Posterior cingulate gyrus (tissue), 11 donors: ENCODE measurements at regions not wholly inside any gene's neighbourhood (a gene's known extent, or its start where the extent isn't known, plus 50 kb on each side); places are given as distances from the start of the nearest gene placed in this dataset.
A peak's percentile ranks its signal among the peaks of the same experiment; 100 is the strongest.

Experiments
- DNase-seq, 10 donors: peaks; one replicate each; pipeline versions ENCODE4 v3.0.0 to v3.0.0-alpha.2; 2020 to 2021; ENCODE audit warnings: mixed read lengths in 3 of 10
- intact Hi-C: fragments of 100-400 bp; cut with DNase I; formaldehyde crosslinking; loops from one replicate; pipeline ENCODE4 v1.15.1; 2023

DNA sequence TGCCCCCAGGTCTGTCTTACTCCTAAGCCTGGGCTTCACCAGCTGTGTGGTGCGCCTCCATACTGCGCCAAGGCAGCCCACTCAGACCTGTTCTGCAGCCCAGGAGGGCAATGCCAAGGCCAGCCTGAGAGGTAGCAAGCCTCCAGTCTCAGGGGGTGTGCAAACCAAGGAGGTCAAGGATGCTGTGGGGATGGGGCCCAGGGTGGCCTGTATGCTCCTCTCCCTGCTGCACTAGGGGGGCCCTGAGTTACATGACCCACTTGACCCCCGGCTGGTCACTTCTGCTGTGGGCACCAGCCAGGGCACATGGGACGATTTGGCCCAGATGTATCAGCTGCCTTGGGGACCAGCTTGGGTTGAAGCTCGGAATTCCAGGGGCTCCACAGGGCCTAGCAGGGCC lies 70.0 kb upstream of the SLC6A6 start:
- intact Hi-C loops: no loop called here
- DNase-seq: peak in 2 of 10 donors; percentile 18 to 55

DNA sequence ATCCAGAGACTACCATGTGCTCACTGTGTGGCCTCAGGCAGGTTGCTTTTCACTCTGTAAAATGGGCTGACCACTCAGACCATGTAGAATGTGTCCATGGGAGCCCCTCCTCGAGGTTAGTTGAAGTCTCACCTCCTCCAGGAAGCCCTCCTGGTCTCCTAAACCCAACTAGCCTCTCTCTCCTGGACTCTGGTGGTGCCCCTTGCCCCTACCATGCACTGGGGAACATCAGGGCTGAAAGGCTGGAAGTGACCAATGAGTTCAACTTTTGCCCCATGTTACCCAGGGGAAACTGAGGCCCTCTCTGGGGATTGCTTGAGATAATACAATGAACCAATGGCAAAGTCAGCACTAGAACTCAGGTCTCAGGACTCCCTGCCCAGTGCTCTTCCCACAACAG lies 69.2 kb upstream of the SLC6A6 start:
- DNase-seq: peak in 1 of 10 donors; percentile 29
- intact Hi-C loops: no loop called here

DNA sequence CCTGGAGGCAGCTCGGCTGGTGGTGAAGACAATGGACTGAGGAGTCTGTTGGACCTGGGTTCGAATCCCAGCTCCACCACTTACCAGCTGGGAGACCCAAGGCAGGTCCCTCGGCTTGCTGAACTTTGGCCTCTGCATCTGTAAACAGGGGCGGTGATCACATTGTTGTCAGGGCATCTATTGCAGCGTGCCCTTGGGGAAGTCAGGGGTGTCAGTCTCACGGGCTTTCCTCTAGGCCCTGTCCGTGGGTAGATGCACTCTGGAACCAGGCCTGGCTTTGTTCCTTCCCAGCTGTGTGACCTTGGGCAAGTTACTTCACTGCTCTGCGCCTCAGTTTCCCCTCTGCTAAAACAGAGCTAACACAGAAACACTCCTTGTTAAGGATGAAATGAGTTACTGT lies 68.8 kb upstream of the SLC6A6 start:
- DNase-seq: peak in 1 of 10 donors; percentile 19
- intact Hi-C loops: no loop called here

DNA sequence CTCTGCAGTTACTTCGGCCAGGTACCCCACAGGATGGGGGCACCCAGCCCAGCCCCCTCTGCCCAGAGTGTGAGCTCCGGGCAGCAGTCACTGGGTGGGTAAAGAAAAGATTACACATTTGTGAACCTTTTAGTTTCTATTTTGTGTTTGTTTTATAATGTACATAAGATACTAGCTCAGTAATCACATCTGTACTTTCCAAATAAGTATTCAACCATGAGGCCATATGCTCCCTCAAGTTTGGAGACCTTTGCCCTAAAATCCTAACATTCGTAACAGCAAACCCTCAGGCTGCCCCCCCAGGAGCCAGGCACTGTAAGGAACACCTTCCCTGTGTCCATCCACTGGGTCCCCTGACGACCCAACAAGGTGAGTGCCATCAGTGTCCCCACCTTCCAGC lies 68.3 kb upstream of the SLC6A6 start:
- intact Hi-C loops: no loop called here
- peak in 2 of 10 donors; percentile 39 to 52 for DNase-seq

DNA sequence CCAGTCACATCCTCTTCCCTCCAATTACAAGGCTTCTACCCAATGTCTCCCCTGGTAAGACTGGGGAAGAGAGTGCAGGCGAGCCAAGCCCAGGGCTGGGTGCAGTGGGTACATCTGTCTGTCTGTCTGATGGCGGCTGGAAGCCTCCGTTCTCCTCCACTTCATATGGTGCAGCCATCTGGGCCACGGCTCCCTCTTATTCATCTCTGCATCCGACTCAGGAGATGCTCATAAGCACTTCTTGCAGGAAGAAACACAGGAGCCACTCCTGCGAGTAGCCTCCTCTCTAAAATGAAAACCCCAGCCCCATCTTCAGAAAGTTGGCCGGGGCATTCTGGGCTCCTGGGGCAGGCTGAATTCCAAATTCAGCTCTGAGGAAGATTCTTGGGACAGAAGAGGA lies 67.5 kb upstream of the SLC6A6 start:
- intact Hi-C loops: no loop called here
- DNase-seq: peak in 3 of 10 donors; percentile 16 to 63 (median 39)

DNA sequence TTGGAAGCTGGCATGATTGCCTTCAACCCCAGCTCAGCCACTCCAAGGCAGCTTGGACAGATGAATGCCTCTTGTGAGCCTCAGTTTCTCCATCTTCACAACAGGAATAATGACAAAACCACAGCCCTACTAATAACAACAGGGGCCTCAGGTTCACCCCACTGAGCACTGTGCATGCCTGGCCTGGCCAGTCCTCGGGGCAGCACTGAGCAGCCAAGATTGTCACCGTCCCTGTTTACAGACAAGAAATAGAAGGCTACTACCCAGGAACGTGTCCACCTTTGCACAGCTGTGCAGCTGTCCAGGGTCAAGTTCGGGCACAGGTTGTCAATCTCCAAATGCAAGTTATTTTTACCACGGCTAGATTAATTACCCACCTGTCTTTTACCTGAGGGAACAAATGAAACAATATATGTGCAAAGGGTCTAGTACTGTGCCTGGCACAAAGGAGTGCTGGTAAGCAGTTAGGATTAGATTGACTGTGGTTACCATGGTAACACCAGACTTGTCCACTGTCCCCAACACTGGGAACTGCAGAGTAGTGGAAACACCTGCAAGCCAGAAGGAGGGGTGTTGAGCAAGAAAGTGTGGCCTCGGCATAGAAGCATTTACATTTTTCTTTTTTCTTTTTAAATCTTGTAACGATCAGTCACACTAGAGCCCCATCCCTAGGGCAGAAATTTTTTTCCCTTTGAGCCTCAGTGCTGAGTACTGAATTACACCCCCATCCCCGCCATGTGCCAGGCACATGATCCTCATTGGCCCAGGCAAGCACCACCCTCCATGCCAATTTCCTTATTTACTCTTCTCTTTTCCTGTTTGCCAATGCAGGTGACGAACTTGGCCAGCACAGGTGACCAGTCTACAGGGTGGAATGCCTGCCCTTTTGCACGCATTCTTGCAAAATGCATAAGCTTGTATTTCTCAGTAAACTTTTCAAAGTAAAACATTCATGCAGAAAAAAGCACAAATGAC lies 66.3 kb upstream of the SLC6A6 start:
- intact Hi-C loops: no loop called here

DNA sequence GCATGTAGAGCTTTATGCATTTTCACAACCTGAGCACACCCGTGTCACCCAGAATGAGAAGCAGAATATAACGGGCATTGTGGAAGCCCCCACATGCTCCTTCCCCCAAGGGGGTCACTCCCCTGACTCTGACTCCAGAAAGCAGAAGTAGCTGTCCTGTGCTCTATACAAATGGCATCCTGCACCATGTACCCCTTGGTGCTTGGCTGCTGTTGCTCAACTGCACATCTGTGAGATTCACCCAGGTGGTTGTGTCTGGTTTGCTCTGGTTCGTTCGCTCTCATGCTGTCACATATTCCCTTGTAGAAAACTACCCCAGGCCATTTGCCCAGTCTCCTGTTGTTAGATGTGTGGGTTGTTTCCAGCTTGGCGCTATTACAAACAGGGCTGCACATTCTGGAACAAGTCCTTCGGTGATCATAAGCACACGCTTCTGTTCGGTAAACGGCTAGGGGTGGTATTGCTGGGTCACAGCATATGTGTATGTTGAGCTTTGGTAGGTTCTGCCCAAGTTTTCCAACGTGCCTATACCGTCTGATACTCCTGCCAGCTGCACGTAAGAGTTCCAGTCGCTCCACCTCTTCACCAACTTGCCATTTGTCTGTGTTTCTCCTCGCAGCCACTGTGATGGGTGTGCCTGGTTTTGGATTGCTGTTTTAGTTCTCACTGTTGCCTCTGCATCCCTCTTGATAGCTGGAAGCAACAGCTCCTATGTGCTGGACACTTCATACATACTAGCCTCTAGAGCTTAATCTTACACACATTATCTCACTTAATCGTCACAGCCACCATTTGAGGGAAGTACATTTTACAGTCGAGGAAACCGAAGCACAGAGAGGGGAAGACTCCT lies 65.4 kb upstream of the SLC6A6 start:
- intact Hi-C loops: no loop called here
- peak in 3 of 10 donors; percentile 4 to 25 (median 9) for DNase-seq

More for the DNA sequence above, 66.3 kb upstream of the SLC6A6 start:
- peak in 3 of 10 donors; percentile 19 to 63 (median 57) for DNase-seq

DNA sequence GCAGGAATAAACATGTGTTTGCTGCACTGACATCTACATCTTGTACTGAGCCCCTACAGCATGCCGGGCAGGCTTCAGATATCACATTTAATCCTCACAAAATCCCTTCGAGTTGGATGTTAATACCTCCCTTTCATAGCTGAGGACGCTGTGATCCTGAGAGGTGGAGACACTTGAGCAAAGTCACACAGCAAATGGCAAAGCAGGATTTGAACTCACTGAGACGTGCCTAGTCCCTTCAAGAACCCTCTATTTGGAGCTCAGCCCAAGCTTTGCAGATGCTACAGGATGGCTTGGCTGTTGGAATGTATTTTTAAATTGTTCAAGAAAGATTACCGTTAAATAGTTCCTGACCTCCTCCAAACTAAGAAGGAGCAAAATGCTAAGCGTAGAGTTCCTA lies 64.6 kb upstream of the SLC6A6 start:
- DNase-seq: peak in 2 of 10 donors; percentile 12 to 16
- intact Hi-C loops: no loop called here

DNA sequence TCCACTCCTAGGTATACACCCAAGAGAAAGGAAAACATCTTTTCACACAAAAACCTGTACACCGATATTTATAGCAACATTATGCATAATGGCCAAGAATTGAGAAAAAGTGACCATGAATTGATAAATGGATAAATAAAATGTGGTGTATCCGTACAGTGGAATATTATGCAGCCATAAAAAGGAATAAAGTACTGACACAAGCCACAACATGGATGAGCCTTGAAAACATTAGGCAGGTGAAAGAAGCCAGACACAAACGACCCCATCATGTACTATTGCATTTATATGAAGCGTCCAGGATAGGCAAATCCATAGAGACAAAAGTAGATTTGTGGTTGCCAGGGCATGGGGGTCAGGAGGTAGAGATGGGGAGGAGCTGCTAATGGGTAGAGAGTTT lies 64.2 kb upstream of the SLC6A6 start:
- no peak for DNase-seq
- intact Hi-C loops: no loop called here

DNA sequence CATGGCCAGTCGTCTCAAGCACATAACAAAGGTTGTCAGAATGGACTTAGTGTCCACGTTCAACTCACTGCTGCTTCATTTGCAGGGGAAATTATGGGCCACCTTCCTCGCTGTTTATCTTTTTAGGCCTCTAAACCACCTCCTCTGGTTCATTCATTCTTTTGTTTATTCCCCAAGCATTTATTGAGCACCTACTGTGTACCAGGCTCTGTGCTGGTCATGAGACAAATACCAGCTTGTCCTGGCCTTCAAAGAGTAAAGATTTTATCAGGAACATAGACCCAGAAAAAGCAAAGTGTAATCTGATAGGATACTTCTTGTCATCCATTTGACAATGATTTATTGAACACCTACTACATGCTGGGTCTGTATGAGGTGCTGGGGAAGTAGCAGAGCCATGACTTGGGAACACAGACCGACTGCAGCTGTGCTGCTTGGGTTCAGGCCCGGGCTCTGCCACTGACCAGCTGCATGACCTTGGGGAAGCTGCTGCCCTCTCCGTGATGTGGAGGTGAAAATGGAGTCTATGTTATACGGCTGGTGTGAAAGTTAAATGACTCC lies 63.4 kb upstream of the SLC6A6 start:
- intact Hi-C loops: no loop called here
- DNase-seq: peak in 3 of 10 donors; percentile 2 to 44 (median 35)

DNA sequence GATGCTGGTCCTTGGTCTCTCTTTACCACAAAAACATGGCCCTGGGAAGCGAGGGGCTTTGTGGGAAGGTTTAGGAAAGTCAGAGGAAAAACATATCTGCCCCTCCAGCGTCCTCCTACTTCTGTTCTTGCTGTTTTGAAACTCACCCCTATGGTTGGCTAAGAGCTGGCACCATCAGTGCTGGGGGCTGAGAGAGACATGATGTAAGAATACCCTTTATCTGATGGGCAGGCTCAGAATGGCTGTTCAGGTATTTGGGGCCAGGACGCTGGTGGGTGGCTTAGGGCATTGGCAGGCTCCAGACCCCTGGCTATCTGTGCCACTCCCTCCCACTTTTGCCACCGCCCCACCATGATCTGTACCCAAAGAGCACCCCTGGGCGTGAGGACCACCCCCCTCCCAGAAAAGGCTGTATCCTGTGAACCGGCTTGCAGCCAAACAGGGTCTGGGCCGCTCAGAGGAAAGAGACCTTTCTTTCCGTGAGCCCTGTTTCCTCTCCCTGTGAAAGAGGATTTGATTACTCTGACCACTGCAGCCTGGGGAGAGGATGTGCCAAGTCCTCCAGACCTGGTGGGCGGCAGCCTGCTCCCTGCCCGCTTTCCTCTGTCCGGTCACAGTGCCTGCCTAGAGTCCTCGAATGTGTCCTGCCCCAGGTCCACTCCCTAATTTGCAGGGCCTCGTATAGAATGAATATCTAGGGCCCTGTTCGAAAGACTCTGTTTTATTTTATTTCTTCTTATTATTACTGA lies 61.3 kb upstream of the SLC6A6 start:
- intact Hi-C loops: no loop called here
- peak in 3 of 10 donors; percentile 57 to 65 (median 59) for DNase-seq

DNA sequence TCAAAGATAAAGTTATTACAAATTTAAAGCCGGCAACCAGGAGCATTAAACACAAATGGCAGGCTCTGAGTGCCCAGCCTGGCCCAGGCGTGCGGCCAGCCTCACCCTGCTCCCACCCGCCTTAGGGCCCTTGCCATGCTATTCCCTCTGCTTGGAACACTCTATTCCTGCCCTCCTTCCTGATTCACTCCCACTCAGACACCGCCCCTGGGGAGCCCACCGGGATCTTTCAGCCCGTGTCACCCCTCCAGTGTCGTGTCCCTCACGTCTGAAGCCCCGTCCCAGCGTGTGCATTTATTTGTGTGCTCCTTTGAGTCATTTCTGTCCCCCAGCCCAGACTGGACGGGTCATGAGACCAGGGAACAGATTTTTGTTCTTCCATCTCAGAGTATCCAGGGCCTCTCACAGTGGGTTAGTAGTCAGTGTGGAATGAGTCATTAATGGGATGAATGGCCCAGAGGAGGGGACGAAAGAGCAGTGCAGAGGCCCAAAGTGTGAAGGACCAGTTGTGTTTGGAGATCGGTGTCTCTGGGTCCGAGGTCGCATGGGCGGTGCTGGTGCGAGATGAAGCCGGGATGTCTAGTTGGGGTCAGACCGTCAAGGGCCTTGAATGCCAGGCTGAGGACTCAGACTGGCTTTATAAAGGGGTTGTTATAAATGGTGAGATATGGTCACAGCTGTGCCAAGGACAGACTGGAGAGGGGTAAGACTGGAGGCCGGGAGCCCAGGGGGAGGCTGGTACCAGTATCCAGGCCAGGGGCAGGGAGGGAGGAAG lies 58.9 kb upstream of the SLC6A6 start:
- DNase-seq: peak in 1 of 10 donors; percentile 82
- intact Hi-C loops: no loop called here

DNA sequence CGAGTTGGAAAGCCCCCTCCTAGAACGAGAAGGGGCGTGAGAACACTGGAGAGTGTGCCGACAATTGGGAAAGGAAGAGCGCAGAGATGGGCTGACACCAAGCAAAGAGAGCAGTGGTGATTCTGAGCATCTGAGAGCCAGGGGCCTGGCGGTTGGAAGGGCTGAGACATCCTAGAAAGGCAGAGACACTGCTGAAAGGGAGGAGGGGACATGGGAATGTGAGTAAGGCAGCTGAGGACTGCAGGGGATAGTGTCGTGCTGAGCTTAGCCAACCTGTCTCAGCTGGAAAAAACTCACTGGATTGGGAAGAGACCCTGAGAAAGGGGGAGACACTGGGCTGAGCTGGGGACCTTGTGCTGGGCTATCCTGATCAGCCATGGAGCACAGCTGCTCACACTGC lies 58.1 kb upstream of the SLC6A6 start:
- intact Hi-C loops: no loop called here
- no peak for DNase-seq

DNA sequence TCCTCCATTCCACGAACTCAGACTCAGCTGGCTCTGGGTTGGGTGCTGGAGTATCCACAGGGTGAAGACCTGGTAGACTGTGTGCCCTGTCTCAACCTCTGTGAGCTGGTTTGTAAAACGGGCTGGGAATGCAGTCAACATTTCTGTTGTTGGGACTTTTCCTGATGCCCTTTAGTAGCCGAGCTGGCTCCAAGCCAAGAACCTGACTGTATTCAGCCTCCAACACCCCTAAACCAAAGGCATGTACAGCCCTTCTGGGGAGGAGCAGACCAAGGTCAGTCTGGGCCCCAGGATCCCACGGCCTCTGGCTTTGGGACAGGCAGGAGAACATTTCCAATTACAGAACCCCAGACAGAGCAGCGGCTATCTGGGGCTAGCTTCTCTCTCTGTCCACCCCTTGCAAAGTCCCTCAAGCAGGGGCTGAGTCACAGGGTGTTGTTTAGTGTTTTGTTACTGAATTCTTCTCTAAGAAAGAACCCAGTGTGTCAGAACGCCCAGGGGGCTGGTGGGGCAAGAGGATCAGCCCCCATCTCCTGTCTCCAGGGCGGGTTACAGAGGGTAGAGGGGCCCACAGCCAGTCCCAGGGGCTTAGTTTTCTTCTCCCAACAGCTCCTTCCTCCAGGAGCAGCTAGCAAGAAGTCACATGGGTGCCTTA lies 56.8 kb upstream of the SLC6A6 start:
- no peak for DNase-seq
- intact Hi-C loops: no loop called here

DNA sequence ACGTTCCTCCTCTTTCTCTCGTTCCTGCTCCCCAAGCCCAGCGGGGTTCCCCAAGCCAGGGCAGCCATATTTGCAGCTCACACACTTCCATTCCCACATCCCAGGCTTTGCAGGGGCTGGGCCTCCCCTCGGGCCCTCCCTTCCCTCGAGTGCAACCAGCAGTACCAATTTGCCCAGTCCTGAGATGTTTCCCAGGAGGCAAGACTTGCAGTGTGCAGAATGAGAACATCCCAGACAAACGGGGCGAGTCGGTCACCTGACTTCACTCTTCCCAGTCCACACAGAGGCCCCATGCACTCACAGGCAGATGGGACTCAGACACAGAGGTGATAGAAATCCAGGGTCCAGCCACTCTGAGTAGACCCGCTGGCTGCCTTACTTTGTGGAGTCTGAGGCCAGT lies 56.2 kb upstream of the SLC6A6 start:
- DNase-seq: no peak
- intact Hi-C loops: no loop called here

DNA sequence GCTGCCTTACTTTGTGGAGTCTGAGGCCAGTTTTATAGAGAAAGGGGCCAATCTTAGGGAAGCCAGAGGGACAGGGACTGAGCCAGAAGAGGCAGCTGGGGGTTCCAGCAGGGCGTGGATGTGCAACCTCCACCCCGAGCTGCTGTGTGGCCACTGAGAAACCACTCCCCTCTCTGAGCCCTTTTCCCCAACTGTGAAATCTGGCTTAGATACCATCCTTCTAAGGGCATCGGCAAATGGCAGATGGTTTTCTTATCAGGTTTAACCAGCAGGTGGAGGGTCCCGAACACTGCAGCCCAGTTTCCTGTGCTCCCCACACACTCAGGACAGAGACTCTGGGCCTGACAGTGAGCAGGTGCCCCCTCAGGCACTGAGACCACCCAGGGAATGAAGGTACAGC lies 55.8 kb upstream of the SLC6A6 start:
- intact Hi-C loops: no loop called here
- DNase-seq: no peak

DNA sequence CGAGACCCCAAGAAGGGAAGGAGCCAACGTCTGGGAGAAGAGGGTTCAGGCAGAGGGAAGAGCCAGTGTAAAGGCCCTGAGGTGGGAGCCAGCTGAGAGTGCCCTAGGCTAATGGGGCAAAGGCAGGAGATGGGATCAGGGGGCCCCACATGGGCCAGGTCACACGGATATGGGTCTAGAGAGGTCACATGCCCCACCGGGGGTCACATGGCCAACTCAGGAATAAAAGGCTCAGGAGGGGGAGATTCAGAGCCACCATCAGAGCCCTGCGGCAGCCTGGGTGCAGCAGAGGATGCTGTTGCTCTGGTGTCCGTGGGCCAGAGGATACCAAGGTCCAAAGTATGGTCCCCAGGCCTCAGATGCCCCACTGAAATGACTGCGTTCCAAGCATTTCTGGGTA lies 55.3 kb upstream of the SLC6A6 start:
- DNase-seq: no peak
- intact Hi-C loops: no loop called here

DNA sequence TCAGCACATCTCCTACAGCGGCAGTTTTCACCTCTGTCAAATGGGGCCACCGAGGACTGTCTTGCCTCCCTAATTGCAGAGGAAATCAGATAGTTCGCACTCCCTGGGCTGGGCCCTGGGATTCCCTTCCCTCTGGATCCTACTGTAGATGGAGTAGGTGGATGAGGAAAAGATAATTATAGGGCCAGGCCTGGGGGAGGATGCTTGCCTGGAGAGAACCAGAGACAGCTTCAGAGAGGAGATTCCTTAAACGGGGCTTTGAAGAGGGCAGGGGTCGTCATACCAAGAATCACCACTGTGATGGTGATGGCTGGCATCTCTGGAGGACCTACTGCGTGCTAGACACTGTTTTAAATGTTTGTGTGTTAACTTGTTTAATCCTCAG lies 50.8 kb upstream of the SLC6A6 start:
- intact Hi-C loops: no loop called here
- peak in 2 of 10 donors; percentile 5 to 23 for DNase-seq
